IMR-90 (cell line): ENCODE measurements at regions not wholly inside any gene's neighbourhood (a gene's known extent, or its start where the extent isn't known, plus 50 kb on each side); places are given as distances from the start of the nearest gene placed in this dataset.
"Not testable (repeated sequence)": the region's sequence is repeated elsewhere in the genome, so short reads cannot be mapped to it uniquely, and the experiment has no call there.

Source experiments
- ATAC-seq: fragments of 200-7000 bp; cut with Tn5 transposase; 2 replicates; pipeline ENCODE4 v1.9.1; 2020; ENCODE audit warnings: low read depth, mild to moderate bottlenecking, moderate library complexity
- BruUV-seq: library from RNA; stranded (reverse); fragments of 400-500 nt; replicated peaks from 2 replicates; lab custom pipeline; 2021; lab: Mats Ljungman, UMichigan
- CTCF ChIA-PET: fragments of 300-600 bp; formaldehyde crosslinking; extraction: SDS; loops from one replicate; lab custom pipeline; 2021; ENCODE audit warnings: antibody characterized with exemption; lab: Yijun Ruan, JAX
- POLR2A ChIA-PET: fragments of 300-600 bp; sonication (Branson Sonifier 250); formaldehyde crosslinking; loops from one replicate; lab custom pipeline; 2022; ENCODE audit warnings: antibody characterized with exemption; ENCODE audit not compliant: unreplicated experiment; lab: Charles Lee
- DNase-seq: peaks from one replicate; pipeline ENCODE4 v3.0.0; 2013
- H2AFZ ChIP-seq: replicated peaks from 2 replicates; pipeline ENCODE3; 2013; ENCODE audit warnings: low read length, mild to moderate bottlenecking; ENCODE audit not compliant: poor library complexity
- H2AK5ac ChIP-seq: 2 replicates; pipeline ENCODE4 v1.6.1; 2013; ENCODE audit warnings: low read depth, low read length, inconsistent platforms
- H2AK9ac ChIP-seq: replicated peaks from 2 replicates; pipeline ENCODE3; 2013; ENCODE audit warnings: mild to moderate bottlenecking, low read depth, low read length, moderate library complexity; ENCODE audit not compliant: poor library complexity
- H2BK120ac ChIP-seq: 2 replicates; pipeline ENCODE4 v1.6.1; 2013; ENCODE audit warnings: low read depth, low read length, inconsistent platforms
- H2BK15ac ChIP-seq: 3 replicates; pipeline ENCODE4 v1.6.1; 2013; ENCODE audit warnings: low read depth, low read length, inconsistent platforms
- H2BK20ac ChIP-seq: 2 replicates; pipeline ENCODE4 v1.6.1; 2013; ENCODE audit warnings: low read depth, mild to moderate bottlenecking, inconsistent platforms, low read length, moderate library complexity
- H2BK5ac ChIP-seq: 2 replicates; pipeline ENCODE4 v1.6.1; 2013; ENCODE audit warnings: mild to moderate bottlenecking, low read depth, low read length, inconsistent platforms; ENCODE audit not compliant: poor library complexity, severe bottlenecking
- H3K14ac ChIP-seq: replicated peaks from 2 replicates; pipeline ENCODE4 v1.6.1; 2013; ENCODE audit warnings: low read depth, low read length, inconsistent platforms
- H3K18ac ChIP-seq: 2 replicates; pipeline ENCODE4 v1.6.1; 2013; ENCODE audit warnings: low read depth, low read length, control low read depth
- H3K23ac ChIP-seq: 2 replicates; pipeline ENCODE4 v1.6.1; 2013; ENCODE audit warnings: low read depth, low read length, inconsistent platforms
- H3K27ac ChIP-seq: 2 replicates; pipeline ENCODE4 v1.5.1; 2013; ENCODE audit warnings: mild to moderate bottlenecking, control low read depth, low read length; ENCODE audit not compliant: insufficient read depth
- H3K27me3 ChIP-seq: 2 replicates; pipeline ENCODE4 v1.6.1; 2013; ENCODE audit warnings: low read length; ENCODE audit not compliant: control insufficient read depth, insufficient read depth
- H3K36me3 ChIP-seq: 2 replicates; pipeline ENCODE4 v1.6.1; 2013; ENCODE audit warnings: low read length, mixed read lengths; ENCODE audit not compliant: control insufficient read depth, insufficient read depth
- H3K4ac ChIP-seq: 2 replicates; pipeline ENCODE4 v1.6.1; 2013; ENCODE audit warnings: low read depth, low read length, inconsistent platforms
- H3K4me1 ChIP-seq: 2 replicates; pipeline ENCODE4 v1.6.1; 2013; ENCODE audit warnings: low read length, mixed read lengths; ENCODE audit not compliant: control insufficient read depth, insufficient read depth
- H3K4me2 ChIP-seq: 2 replicates; pipeline ENCODE4 v1.6.1; 2013; ENCODE audit warnings: low read depth, mild to moderate bottlenecking, control low read depth, low read length, moderate library complexity
- H3K4me3 ChIP-seq: 2 replicates; pipeline ENCODE4 v1.5.1; 2013; ENCODE audit warnings: low read depth, mild to moderate bottlenecking, control low read depth, low read length, moderate library complexity; ENCODE audit not compliant: insufficient read depth
- H3K56ac ChIP-seq: 2 replicates; pipeline ENCODE4 v1.6.1; 2013; ENCODE audit warnings: low read length, inconsistent platforms; ENCODE audit not compliant: insufficient read depth; ENCODE audit errors: extremely low read depth
- H3K79me1 ChIP-seq, 2 experiments: 2 replicates each; pipeline ENCODE4 v1.6.1; 2013; ENCODE audit warnings: low read length in 2 of 2, inconsistent platforms in 1 of 2, low read depth in 1 of 2
- H3K9ac ChIP-seq: 2 replicates; pipeline ENCODE4 v1.6.1; 2013; ENCODE audit warnings: low read depth, low read length, control low read depth
- H3K9me1 ChIP-seq: 2 replicates; pipeline ENCODE4 v1.6.1; 2013; ENCODE audit warnings: low read length, inconsistent platforms; ENCODE audit not compliant: insufficient read depth
- H3K9me3 ChIP-seq: 2 replicates; pipeline ENCODE4 v1.6.1; 2013; ENCODE audit warnings: low read length; ENCODE audit not compliant: control insufficient read depth, insufficient read depth
- H4K20me1 ChIP-seq: 2 replicates; pipeline ENCODE4 v1.6.1; 2013; ENCODE audit warnings: low read length, inconsistent platforms; ENCODE audit not compliant: insufficient read depth
- H4K5ac ChIP-seq: 2 replicates; pipeline ENCODE4 v1.6.1; 2013; ENCODE audit warnings: mild to moderate bottlenecking, low read depth, low read length, control low read depth
- H4K8ac ChIP-seq, 2 experiments: 2 replicates each; pipeline ENCODE4 v1.6.1; 2013; ENCODE audit warnings: low read depth in 2 of 2, low read length in 2 of 2, control low read depth in 1 of 2, inconsistent platforms in 1 of 2
- H4K91ac ChIP-seq: 2 replicates; pipeline ENCODE4 v1.6.1; 2013; ENCODE audit warnings: low read depth, low read length, inconsistent platforms; ENCODE audit not compliant: insufficient read depth
- FOS ChIP-seq: fragments of 150-350 bp; IDR thresholded peaks from 2 replicates; pipeline ENCODE4 v1.6.1; 2016; ENCODE audit warnings: low read depth, low read length
- MAFK ChIP-seq: IDR thresholded peaks from 2 replicates; pipeline ENCODE4 v1.6.1; 2012; ENCODE audit warnings: low read depth, low read length, improper control_type of control experiment
- MAZ ChIP-seq: IDR thresholded peaks from 2 replicates; pipeline ENCODE4 v1.6.1; 2012; ENCODE audit warnings: low read depth, mild to moderate bottlenecking, low read length, improper control_type of control experiment, moderate library complexity, borderline replicate concordance
- NFE2L2 ChIP-seq: fragments of 150-350 bp; IDR thresholded peaks from 2 replicates; pipeline ENCODE4 v1.6.1; 2016; ENCODE audit warnings: low read depth, mild to moderate bottlenecking, low read length
- SMC3 ChIP-seq: fragments of 150-350 bp; IDR thresholded peaks from 2 replicates; pipeline ENCODE4 v1.6.1; 2016; ENCODE audit warnings: low read depth, mild to moderate bottlenecking, antibody characterized with exemption, low read length, moderate library complexity
- USF2 ChIP-seq: fragments of 150-350 bp; IDR thresholded peaks from 2 replicates; pipeline ENCODE4 v1.6.1; 2017; ENCODE audit warnings: mild to moderate bottlenecking, antibody characterized with exemption, low read length, low read depth
- WGBS, 2 experiments: methylation state at CpG; one replicate each; pipeline versions ENCODE4 v1.1.5 to v1.1.7; 2013; ENCODE audit warnings: missing lambda C conversion rate in 2 of 2; ENCODE audit not compliant: insufficient read length in 1 of 2; ENCODE audit errors: extremely low coverage in 2 of 2; 5-methylcytosine and 5-hydroxymethylcytosine counted together
- dilution Hi-C: fragments of 300-500 bp; cut with HindIII; formaldehyde crosslinking; loops from one replicate; pipeline ENCODE4 v1.14.3; 2018; ENCODE audit warnings: low sequenced_read_pairs; ENCODE audit not compliant: unreplicated experiment
- in situ Hi-C: fragments of 300-500 bp; cut with MboI; formaldehyde crosslinking; loops from 3 replicates; pipeline ENCODE4 v1.14.3; 2019; ENCODE audit warnings: low sequenced_read_pairs, inconsistent platforms, mixed read lengths
- intact Hi-C: fragments of 100-400 bp; cut with micrococcal nuclease; formaldehyde crosslinking; loops from 2 replicates; pipeline ENCODE4 v1.10.0; 2022

GRCh38 chr6:139446138-139446715 is 71.8 kb upstream of the CITED2 start:
- no peak overlapping the region for H2BK20ac ChIP-seq
- 100% methylated on average over 1 of the region's 5 CpGs; no CpG with 5 or more reads in 1 of the 2 experiments for WGBS, 2 experiments

GRCh38 chr6:139444273-139444787 is 69.9 kb upstream of the CITED2 start:
- Histone ChIP-seq H4K91ac (peak overlapping the region; percentile 62; the same call in 1 of the 2 replicates), H2BK120ac (peak overlapping the region; percentile 60; the same call in 1 of the 2 replicates)
- H2BK15ac ChIP-seq, H3K4me2 ChIP-seq, ATAC-seq, H3K36me3 ChIP-seq, H4K8ac ChIP-seq, H3K79me1 ChIP-seq, H3K4ac ChIP-seq, POLR2A ChIA-PET, H4K20me1 ChIP-seq, H3K23ac ChIP-seq, H3K27ac ChIP-seq, H2AK5ac ChIP-seq, H3K56ac ChIP-seq, H3K4me1 ChIP-seq, BruUV-seq, intact Hi-C loops, H3K9me3 ChIP-seq, DNase-seq, H3K9me1 ChIP-seq, H3K4me3 ChIP-seq, H3K14ac ChIP-seq, H3K9ac ChIP-seq, H2BK5ac ChIP-seq, H2AK9ac ChIP-seq, H3K27me3 ChIP-seq, H4K5ac ChIP-seq, H2AFZ ChIP-seq, H3K18ac ChIP-seq, in situ Hi-C loops, dilution Hi-C loops, H2BK20ac ChIP-seq: not testable (repeated sequence)
- CTCF ChIA-PET, result interaction anchor here (1.0 kb wide), 1 partner anchor 42 kb away, joined by 4 read pairs; no protein-coding TSS in a partner anchor
- 100% methylated on average over 1 of the region's 11 CpGs; no CpG with 5 or more reads in 1 of the 2 experiments for WGBS, 2 experiments

More at GRCh38 chr6:139446138-139446715, 71.8 kb upstream of the CITED2 start:
- ATAC-seq, result no peak
- H3K56ac ChIP-seq, result no peak overlapping the region
- dilution Hi-C loops (no loop called here), intact Hi-C loops (loop anchor here (5.0 kb wide), 1 partner anchor 69 kb away; no protein-coding TSS in a partner anchor), in situ Hi-C loops (no loop called here)
- no peak overlapping the region for H3K14ac ChIP-seq
- H3K4ac ChIP-seq, result 0 out of 2 replicates have a peak overlapping the region, but pooled peaks have one; percentile 15
- no peak overlapping the region for H2AK9ac ChIP-seq
- H3K9me3 ChIP-seq, result no peaks in the 10 kb centered on the region
- H4K8ac ChIP-seq, result no peak overlapping the region
- no peaks in the 10 kb centered on the region; the same call in 1 of the 2 replicates for H3K9me1 ChIP-seq
- H3K4me1 ChIP-seq, result peaks cover 2% of the 10 kb centered on the region; the same call in 1 of the 2 replicates
- H3K27ac ChIP-seq, result no peak overlapping the region
- H3K9ac ChIP-seq, result no peak overlapping the region
- ChIA-PET POLR2A (no interaction called here), CTCF (no interaction called here)
- BruUV-seq, result no TSS peak
- no peak overlapping the region for H2AK5ac ChIP-seq
- H4K91ac ChIP-seq, result no peak overlapping the region
- no peak overlapping the region for H3K18ac ChIP-seq
- H3K23ac ChIP-seq, result no peak overlapping the region
- no peak overlapping the region for H4K5ac ChIP-seq
- H2BK120ac ChIP-seq, result no peak overlapping the region
- no peaks in the 10 kb centered on the region for H3K27me3 ChIP-seq
- 0 out of 3 replicates have a peak overlapping the region, but pooled peaks have one; percentile 64 for H2BK15ac ChIP-seq
- no peaks in the 10 kb centered on the region for H4K20me1 ChIP-seq
- H2AFZ ChIP-seq, result no peak overlapping the region
- H3K4me2 ChIP-seq, result no peak overlapping the region
- DNase-seq, result no peak
- TF ChIP-seq SMC3 (no peak), MAZ (no peak), MAFK (no peak), USF2 (no peak), NFE2L2 (no peak), FOS (no peak)
- H3K36me3 ChIP-seq, result no peaks in the 10 kb centered on the region
- H3K79me1 ChIP-seq, result no peaks in the 10 kb centered on the region
- no peak overlapping the region for H3K4me3 ChIP-seq
- no peak overlapping the region for H2BK5ac ChIP-seq
